COLO829 (cell line): ENCODE measurements at regions not wholly inside any gene's neighbourhood (a gene's known extent, or its start where the extent isn't known, plus 50 kb on each side); places are given as distances from the start of the nearest gene placed in this dataset.
"Not testable (repeated sequence)": the region's sequence is repeated elsewhere in the genome, so short reads cannot be mapped to it uniquely, and the experiment has no call there.

Source experiments
- DNase-seq: peaks from one replicate; pipeline ENCODE4 v3.0.0; 2012; ENCODE audit warnings: low spot score

DNA sequence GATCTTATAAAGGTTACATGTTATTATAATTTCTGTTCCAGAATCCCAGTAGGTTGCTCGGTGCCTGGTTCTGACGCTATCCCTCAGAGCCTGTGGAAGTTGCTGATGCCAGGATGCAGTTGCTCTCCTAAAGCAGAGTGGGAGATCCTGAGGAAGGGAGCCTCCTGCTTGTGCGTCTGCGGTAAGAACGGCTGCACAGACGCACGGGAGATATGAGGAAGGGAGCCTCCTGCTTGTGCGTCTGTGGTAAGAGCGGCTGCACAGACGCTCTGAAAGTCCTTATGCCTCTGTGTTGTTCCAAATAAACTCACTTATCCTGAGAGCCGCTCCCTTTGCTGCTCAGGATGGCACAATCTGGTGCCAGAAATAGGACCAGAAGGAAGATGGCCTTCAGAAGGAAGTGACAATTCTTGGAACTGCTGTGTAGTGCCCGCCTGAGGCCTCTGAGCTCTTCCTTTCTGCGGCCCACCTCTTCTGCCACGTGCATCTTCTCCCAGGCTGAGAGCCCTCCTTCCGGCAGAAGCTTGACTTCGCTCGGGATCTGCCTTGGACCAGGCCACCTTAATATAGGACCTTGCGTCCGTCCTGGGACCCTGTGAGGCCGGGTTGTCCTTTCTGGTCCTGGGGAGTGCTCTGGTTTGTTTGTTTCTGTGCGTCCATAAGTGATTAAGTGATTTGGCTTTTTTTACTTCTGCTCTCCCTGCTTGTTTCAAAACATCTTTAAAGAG is 89.5 kb downstream of the RTP5 start:
- DNase-seq, result no peak

DNA sequence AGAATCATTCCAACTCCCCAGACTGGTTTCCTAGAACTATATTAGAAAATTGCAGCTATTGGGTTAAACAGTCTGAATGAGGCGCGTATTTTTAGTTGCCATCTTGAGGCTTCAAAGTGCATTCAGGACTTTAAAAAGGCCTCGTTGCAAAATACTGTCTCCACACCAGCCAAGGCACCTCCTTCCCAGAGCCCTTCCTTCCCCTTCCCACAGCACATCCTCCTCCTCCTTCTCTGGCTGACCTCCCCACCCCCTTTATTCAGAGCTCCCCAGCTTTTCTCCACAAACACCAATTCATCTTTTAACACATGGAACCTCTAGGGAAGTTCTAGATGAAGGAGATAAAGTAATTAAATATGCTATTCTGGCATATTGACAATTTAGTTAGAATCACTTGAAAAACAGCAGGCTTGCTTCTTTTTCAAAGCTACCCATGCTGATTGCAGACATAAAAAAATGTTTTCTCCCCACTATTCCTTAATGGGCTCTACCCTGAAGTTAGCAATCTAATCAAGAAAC is 90.3 kb downstream of the RTP5 start:
- no peak for DNase-seq

DNA sequence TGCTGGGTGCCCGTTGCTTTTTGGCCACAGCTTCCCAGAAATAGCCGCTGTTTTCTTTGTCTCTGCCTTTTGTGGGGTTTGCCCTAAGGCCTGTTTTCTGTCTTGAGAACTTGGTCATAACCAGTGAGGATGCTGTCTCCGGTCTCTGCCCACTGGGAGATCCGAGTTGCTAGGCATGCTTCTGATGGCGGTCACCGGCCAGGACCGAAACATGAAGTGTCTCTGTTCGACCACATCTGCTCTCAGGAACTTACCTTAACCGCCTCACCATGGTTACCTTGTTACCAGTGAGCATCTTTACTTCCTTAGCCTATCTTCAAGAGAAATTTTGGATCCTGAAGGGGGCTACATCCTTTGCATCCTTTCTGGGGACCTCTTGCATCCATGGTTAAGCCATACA is 91.9 kb downstream of the RTP5 start:
- no peak for DNase-seq

DNA sequence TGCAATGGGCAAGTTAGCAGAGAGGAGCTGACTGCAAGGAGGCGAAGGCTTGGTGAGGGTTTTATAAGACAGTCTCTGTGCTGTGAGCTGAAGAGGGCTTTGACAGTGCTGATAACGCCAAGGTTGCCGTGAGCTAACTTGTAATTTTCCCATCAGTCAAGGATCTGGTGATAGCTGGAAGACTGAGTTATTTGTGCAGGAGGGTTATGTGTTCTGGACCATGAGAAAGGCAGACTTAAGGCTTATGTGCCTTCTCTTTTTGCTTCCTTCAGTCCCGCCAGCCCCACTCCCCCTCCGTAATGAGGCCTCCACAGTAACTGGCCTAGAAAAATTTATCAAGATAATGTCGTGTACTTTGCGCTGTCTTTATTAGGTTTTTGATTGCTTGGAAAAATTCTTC is 94.6 kb downstream of the RTP5 start:
- DNase-seq, result no peak

DNA sequence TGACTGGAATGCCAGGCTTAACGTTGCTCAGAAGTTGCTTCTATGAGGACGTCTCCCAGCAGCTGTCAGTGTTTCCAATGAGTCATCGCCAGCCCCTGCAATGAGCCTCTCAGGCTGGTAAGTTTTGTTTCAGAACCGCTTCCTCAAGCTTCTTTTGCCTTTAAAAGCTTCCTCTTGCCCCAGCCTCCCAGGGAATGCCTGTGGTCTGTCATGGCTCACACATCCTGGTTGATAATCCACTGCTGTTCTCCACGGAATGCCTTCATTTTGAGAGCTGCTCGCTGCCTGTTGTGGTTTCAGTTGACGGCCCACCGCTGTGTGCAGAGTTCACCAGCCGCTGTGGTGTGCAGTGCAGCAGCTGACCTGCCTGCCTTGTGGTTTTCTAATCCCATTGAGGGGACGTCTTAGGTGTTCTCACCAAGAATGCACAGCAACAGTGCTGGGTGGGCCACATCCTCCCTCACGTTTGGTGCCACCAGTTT is 96.4 kb downstream of the RTP5 start:
- peak; percentile 78 for DNase-seq

DNA sequence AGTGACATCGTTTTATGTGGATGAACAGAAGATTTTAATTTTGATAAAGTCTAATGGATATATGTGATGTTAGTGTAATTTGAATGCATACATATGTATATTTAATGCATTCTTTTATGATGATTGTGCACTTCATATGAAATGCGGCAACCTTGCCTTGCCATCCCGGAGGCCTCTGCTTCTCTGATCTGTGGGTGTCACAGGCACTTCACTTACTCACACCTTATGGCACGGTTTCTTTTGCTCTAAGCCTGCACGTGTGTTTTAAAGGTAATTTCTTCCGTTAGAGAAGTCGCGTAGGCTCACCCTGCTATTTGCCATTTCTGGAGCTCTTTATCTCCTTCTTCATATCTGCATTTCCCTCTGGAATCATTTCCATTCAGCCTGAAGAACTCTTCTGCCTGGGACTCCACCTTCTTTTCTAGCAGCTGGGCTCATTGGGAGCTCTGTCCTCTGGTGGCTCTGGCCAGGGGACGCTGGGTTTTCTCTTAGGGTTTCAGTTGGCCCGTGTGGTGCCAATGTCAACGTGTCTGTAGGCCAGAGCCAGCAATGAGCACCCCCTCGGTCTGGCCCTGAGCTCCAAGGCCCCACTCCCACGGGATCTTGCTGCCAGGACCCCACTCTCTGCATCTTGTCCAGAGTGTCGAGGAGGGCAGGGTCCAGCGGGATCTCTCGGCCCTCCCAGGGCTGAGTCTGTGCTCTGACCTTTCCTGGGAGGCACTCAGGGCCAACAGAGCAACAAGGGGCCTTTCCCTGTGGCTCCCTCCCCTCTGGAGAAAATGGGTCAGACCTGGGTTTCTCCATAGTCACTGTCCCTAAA is 97.3 kb downstream of the RTP5 start:
- DNase-seq, result no peak

DNA sequence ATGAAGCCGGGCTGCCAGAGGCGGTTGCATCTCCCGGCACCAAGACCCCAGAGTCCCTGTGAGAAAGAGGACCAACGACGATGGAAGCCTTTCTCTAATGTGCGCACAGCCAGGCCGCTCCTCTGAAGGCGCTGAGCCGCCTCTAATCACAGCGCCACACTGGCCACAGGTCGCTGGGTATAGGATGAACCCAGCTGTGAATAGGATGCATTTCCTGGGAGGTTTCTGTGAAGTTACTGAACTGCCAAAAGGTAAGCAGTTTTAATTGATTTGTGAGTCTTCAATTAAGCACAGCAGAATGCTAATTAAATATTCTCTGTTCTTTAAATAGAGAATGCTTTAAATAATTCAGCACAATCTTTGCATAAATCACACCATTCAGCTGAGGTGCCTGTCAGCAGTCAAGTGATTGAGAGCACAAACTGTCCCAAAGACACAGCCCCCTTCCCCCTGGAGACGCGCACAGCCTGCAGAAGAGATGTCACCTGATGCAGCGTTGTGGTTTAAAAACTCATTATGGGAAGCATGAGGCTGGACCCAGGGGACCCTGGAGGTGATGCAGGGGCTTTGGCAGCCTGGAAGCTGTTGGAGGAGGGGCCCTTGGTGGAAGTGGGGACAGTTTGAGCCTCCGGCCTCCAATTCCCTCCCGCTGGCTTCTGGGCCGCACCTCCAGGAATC is 98.1 kb downstream of the RTP5 start:
- no peak for DNase-seq

DNA sequence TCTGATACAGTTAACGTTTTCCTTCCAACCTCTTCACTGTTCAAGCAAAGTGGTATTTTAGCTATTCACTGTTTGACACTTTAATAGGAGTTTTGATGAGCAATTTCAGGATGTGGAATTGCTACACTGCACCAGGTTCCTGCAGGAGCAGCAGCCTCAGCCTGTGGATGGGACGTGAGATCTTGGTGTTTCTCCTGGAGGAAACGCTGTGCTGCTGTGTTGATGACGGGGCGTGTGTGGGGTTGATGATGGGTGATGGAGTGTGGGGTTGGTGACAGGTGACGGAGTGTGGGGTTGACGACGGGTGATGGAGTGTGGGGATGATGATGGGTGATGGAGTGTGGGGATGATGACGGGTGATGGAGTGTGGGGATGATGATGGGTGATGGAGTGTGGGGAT is 98.9 kb downstream of the RTP5 start:
- DNase-seq, result no peak

DNA sequence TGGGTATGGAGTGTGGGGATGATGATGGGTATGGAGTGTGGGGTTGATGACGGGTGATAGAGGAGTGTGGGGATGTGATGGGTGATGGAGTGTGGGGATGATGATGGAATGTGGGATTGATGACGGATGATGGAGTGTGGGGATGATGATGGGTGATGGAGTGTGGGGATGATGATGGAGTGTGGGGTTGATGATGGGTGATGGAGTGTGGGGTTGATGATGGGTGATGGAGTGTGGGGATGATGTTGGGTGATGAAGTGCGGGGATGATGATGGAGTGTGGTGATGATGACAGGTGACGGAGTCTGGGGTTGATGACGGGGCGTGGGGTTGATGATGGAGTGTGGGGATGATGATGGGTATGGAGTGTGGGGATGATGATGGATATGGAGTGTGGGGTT is 99.7 kb downstream of the RTP5 start:
- DNase-seq, result not testable (repeated sequence)

DNA sequence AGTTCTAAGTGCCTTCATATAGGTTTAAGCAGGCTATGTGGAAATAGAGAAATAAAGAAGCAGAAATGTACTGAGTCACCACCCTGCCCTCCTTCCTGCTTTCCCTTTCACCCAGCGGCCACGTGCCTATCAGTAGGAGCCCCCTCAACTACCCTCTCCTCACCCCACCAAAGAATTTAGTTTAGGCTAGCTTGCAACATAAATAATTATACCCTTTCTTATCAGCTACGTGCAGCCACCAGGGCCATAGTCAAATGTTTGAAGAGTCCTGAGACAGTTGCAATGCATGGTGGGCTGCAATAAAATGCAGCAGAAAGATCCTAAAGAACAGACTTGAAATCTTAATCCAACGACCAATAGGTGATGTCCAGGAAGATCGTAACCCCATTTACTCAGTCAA is 101.2 kb downstream of the RTP5 start:
- no peak for DNase-seq

DNA sequence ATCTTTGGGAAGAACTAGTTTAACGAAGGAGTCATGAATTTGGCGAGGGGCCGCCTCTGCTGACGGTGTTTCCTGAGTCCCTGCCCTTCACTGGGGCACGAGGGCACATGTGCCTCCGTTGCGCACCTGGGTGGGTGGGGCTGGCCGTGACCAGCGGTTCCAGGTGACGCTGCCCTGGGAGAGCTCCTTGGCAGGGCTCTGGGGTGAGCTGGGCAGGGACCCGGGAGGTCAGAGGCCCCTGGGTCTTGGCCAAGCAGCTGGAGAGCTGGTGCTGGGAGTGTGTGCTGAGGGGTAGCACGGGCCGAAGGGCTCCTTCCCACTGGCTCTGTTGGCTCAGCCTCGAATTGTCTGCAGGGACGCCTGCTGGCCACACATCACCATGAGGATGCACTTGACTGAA is 104.6 kb downstream of the RTP5 start:
- no peak for DNase-seq

DNA sequence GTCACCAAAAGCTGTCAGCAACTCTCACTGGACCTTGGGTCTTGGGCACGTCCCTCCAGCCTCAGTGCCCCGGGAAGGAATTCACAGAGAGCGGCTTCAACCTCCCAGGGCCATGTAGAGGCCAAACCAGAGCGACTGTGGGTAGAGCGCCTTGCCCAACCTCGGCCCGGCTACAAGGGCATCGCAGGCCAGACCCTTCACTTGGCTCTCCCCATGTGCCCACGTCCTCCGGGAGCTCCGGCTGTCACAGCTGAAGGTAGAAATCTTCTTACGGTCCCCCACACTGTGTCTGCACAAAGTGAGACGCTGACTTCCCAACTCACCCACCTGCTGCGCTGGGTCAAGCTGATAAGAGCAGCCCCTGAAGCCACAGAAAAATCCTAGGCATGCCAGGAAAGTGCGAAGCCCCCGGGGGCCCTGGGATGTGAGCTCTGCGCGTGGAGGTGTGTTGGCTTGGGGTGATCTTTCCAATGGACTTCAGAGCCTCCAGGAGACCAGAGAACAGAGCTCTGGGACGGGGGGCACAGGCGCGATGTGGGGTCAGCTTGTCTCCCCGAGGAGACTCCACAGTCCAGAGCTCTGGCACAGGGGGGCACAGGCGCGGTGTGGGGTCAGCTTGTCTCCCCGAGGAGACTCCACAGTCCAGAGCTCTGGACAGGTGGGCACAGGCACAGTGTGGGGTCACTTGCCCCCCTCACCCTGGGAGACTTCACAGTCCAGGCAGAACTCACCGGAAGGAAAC is 105.5 kb downstream of the RTP5 start:
- DNase-seq, result no peak

DNA sequence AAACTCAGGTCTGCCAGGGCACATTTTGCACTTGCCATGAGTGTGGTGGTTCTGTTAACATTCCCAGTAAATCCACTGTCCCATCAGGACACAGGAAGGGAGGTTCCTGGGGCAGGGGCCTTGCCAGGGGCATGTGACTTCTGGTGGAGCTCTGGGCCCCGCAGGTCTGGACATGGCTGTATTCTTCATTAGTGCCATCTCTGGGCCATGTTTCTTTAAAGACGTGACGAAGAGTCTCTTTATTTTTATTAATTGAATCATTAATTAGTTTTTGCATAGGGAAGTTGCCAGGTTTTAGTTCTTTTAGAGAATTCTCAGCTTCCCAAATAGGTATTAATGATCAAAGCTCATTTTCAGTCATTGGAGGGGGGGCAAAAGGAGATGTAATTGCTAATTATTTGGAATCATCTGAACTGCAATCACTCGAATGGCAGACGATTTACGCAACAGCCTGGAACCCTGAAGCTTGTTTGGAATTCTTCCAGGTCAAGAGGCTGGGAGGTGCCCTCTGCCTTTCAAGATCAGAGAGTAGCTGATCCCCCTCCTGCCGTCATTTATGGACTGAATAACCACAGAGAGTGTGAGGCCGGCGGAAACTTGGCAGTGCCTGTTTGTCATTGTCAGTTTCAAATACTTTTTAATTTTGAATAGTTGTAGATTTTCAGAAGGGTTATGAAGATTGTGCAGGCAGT is 106.2 kb downstream of the RTP5 start:
- no peak for DNase-seq

DNA sequence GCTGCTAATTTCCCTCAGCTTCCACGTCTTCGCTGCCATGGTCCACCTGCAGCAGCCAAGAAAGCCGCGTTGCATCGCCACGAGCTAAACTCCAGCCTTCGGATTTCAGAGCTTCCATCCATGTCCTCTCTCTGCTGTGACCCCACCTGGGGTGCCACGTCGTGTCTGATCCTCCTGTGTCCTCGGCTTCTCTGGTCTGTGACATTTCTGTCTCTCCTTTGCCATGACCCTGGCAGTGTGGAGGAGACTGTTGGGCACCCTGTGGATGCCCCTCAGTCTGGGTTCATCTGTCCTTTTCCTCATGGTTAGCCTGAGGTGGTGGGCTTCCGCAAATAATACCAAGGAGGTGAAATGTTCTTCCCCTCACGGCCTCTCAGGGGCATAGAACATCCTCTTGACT is 106.8 kb downstream of the RTP5 start:
- DNase-seq, result no peak

DNA sequence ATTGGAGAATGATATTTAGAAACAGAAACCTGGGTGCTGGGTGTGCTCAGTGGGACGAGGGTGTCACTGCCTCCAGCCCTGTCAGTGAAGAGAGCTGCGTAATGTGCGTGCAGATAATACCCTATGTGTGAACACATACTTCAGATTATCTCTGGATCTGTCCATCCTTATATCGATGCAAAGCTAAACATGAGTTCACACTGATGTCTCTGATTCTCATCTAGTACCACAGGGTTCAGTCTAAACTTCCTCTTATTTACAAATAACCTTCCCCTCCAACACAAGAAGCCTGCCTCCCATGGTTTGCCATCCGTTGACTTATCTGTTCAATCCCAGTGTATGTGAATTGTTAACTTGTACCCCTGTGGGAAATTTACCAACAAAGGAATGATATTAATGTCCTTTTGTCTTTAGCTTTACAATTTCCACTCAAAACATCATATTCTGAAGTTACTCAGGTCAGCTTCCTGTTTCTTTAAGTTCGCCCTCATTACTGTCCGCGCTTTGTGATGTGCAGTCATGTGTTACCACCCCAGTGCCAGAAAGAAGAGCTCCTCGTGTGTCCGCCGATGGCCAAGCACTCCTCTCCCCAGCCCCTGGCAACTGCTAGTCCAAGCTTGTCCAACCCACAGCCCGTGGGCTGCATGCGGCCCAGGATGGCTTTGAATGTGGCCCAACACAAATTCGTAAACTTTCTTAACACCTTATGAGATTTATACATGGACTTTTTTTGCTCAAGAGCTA is 108.2 kb downstream of the RTP5 start:
- DNase-seq, result no peak

DNA sequence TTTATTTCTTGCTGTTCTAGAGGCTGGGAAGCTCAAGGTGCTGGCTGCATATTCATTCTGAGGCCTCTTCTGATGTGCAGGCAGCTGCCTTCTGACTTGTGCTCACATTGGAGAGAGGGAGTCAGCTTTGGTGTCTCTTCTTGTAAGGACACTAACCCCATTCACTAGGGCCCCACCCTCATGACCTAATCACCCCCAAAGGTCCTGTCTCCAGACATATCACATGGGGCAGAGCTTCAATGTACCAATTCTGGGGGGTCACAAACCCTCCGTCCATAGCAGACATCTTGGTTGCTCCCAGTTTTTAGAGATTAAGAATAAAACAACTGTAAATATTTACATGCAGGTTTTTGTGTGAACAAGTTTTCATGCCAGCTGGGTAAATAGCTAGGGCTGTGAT is 109.1 kb downstream of the RTP5 start:
- no peak for DNase-seq

DNA sequence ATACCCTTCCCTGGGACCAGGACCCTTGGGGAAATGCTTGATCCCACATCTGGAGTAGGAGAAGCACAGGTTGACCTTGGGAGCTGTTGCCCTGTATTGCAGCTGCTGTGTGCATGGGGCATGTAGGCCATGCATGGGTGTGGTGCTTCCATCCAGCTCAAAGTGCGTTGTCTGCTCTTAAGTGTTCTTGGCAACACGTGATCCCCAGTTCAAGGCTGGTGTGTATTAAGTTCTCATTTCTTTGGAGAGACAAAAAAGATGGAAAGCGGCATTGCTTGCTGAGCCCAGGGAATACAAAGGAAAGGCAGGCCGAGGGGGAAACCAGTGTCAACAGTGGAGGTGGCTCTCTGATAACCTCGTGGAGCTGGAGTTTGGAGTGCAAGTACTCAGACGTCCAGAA is 110.7 kb downstream of the RTP5 start:
- no peak for DNase-seq

DNA sequence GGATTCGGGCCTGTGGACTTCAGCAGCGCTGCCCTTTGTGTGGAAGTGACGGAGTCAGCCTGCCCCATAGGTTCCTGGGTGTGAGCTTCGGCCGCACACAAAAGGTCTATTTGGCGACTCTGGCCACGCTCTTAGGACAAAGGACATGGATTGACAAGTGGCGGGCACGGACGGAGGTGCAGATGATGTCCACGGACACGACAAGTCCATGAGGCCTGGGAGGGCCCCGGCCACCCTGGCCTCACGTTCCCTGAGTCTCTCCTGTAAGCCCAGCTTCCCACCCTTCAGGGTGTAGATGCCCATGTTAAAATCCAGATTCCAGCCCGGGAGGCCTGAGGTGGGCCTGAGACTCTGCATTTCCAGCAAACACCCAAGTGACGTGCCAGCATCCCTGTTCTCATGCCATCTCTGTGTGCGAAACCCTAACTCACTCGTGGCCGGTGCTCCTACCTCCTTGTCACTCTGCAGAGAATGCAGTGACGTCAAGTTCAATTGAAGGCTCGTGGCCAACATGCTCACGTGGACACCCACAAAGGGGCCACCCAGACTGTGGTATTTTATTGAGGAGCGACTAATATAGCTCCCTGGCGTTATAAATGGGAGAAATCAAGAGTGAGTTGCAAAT is 111.7 kb downstream of the RTP5 start:
- no peak for DNase-seq

DNA sequence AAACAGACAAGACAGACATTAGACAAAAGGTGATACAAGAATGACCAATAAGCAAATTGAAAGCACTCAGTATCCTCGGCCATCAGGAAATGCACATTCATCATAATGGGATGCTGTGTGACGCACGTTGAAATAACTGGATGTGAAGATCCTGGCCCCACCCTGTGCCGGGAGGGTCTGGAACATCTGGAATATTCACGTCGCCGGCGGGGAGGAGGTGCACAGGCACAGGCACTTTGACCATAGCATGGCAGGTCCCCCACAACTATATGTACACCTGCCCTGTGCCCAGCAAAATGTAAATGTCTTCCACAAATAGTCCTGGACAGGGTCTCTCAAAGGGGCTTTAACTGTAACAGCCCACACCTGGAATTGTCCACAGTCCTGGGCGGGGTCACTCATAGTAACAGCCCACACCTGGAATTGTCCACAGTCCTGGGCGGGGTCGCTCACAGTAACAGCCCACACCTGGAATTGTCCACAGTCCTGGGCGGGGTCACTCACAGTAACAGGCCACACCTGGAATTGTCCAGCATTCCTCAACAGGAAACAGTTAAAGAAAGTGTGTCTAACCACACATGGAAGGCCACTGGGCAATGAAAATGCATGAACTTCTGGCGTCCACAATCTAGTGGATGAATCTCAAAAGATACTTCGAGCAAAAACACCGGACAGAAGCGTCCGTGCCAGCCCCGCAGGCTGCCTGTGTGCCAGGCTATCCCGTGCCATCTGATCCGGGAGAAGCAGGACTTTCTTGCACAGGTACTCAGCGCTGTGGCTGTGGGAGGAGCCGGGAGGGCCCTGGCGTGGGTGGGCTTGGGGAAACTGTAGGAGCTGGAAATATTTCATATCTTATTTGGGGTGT is 113.4 kb downstream of the RTP5 start:
- no peak for DNase-seq
